Activated T-helper 2 cell treated with anti-CD3 and anti-CD28 coated beads, Interferon-gamma antibody, Interleukin-2, Interleukin-4, amounts not matched to agents 10 μg/mL and 5 μg/mL and 100 μg/mL, durations not matched to agents 14 hours and 24 hours and 36 hours (primary cell): ENCODE measurements at regions not wholly inside any gene's neighbourhood (a gene's known extent, or its start where the extent isn't known, plus 50 kb on each side); places are given as distances from the start of the nearest gene placed in this dataset.

Experiments
- DNase-seq: peaks from one replicate; pipeline ENCODE4 v3.0.0; 2021; ENCODE audit warnings: low spot score
- H3K27ac Mint-ChIP-seq: one replicate; pipeline ENCODE4 v1.8.0; 2021; ENCODE audit warnings: mixed read lengths
- H3K27me3 Mint-ChIP-seq: one replicate; pipeline ENCODE4 v1.8.0; 2021; ENCODE audit warnings: low read depth, mixed read lengths
- H3K36me3 Mint-ChIP-seq: one replicate; pipeline ENCODE4 v1.8.0; 2021; ENCODE audit warnings: low read depth, mixed read lengths
- H3K4me1 Mint-ChIP-seq: one replicate; pipeline ENCODE4 v1.8.0; 2021; ENCODE audit warnings: low read depth, mixed read lengths
- H3K4me3 Mint-ChIP-seq: one replicate; pipeline ENCODE4 v1.8.0; 2021; ENCODE audit warnings: low read depth, mild to moderate bottlenecking, moderate library complexity, mixed read lengths
- H3K9me3 Mint-ChIP-seq: one replicate; pipeline ENCODE4 v1.8.0; 2021; ENCODE audit warnings: mixed read lengths
- intact Hi-C: fragments of 100-400 bp; cut with micrococcal nuclease; formaldehyde crosslinking; loops from one replicate; pipeline ENCODE4 v1.15.1; 2023

- H3K4me1 Mint-ChIP-seq = no peaks in the 10 kb centered on the region
- intact Hi-C loops = no loop called here
- no peaks in the 10 kb centered on the region for H3K36me3 Mint-ChIP-seq
- no peaks in the 10 kb centered on the region for H3K9me3 Mint-ChIP-seq
- H3K27ac Mint-ChIP-seq = no peak overlapping the region
- H3K27me3 Mint-ChIP-seq = peaks cover 6% of the 10 kb centered on the region
- H3K4me3 Mint-ChIP-seq = no peak overlapping the region
- DNase-seq = no peak
These were observed 202.3 kb upstream of the LMNTD1 start for GRCh38 chr12:25755136-25755970.

GRCh38 chr12:25755971-25756260 lies 202.6 kb upstream of the RASSF8 start:
- Mint-ChIP-seq H3K4me1 (no peaks in the 10 kb centered on the region), H3K27me3 (peaks cover 6% of the 10 kb centered on the region), H3K9me3 (no peaks in the 10 kb centered on the region), H3K4me3 (no peak overlapping the region), H3K27ac (no peak overlapping the region), H3K36me3 (no peaks in the 10 kb centered on the region)
- no peak for DNase-seq
- intact Hi-C loops = no loop called here

GRCh38 chr12:25757037-25757665 lies 201.3 kb upstream of the RASSF8 start:
- Mint-ChIP-seq H3K27me3 (peaks cover 6% of the 10 kb centered on the region), H3K4me3 (no peak overlapping the region), H3K9me3 (no peaks in the 10 kb centered on the region)

GRCh38 chr12:25759752-25760151 lies 198.7 kb upstream of the RASSF8 start:
- Mint-ChIP-seq H3K9me3 (no peaks in the 10 kb centered on the region), H3K36me3 (no peaks in the 10 kb centered on the region), H3K4me3 (no peak overlapping the region), H3K4me1 (no peaks in the 10 kb centered on the region), H3K27ac (no peak overlapping the region), H3K27me3 (peaks cover 12% of the 10 kb centered on the region)
- intact Hi-C loops = no loop called here
- DNase-seq = no peak

More at GRCh38 chr12:25757037-25757665, 201.3 kb upstream of the RASSF8 start:
- intact Hi-C loops = no loop called here
- H3K27ac Mint-ChIP-seq = no peak overlapping the region
- no peaks in the 10 kb centered on the region for H3K4me1 Mint-ChIP-seq
- no peaks in the 10 kb centered on the region for H3K36me3 Mint-ChIP-seq
- no peak for DNase-seq

DNA sequence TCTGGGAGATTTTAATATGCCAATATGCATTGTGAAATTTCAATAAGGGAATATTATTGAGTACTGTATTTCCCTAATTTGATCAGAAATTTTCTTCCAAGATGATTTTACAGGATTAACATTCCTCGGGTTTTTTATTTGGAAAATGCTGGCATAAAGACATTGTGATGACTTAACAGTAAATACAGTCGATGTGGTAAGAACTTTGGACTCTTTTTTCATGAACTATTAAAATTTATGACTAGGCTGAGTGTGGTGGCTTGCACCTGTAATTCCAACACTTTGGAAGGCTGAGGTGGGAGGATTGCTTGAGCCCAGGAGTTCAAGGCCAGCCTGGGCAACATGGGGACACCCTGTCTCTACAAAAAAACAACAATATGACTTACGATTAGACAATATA lies 197.1 kb upstream of the RASSF8 start:
- Mint-ChIP-seq H3K27me3 (peaks cover 16% of the 10 kb centered on the region), H3K27ac (no peak overlapping the region), H3K4me1 (no peaks in the 10 kb centered on the region), H3K4me3 (no peak overlapping the region), H3K9me3 (no peaks in the 10 kb centered on the region), H3K36me3 (no peaks in the 10 kb centered on the region)
- no peak for DNase-seq
- intact Hi-C loops = no loop called here

GRCh38 chr12:25764409-25764808 lies 194.1 kb upstream of the RASSF8 start:
- intact Hi-C loops = no loop called here
- H3K36me3 Mint-ChIP-seq = no peaks in the 10 kb centered on the region
- no peaks in the 10 kb centered on the region for H3K9me3 Mint-ChIP-seq
- no peak for DNase-seq
- peaks cover 19% of the 10 kb centered on the region for H3K27me3 Mint-ChIP-seq
- no peak overlapping the region for H3K27ac Mint-ChIP-seq
- H3K4me3 Mint-ChIP-seq = no peak overlapping the region
- H3K4me1 Mint-ChIP-seq = peaks cover under 1% of the 10 kb centered on the region

DNA sequence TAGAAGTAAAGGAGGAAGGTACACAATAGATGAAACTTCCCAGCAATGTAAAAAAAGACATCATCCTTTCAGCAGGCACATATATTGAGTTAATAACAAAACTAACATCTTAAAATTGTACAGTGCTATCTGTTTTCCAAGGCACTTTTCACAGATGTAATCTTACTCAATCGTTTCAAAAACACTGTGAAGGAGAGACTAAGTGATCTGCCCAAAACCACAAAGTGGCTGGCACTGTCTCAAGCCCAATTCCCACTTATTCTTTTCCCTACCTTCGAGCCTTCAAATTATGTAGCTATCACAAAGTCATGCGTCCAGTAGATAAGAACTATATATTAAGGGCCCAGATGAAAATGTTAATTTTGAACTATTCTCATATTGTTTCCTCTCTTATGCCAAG lies 193.6 kb upstream of the RASSF8 start:
- H3K27ac Mint-ChIP-seq = no peak overlapping the region
- no peaks in the 10 kb centered on the region for H3K9me3 Mint-ChIP-seq
- H3K4me3 Mint-ChIP-seq = no peak overlapping the region
- intact Hi-C loops = no loop called here
- no peaks in the 10 kb centered on the region for H3K36me3 Mint-ChIP-seq
- no peak for DNase-seq
- peaks cover 3% of the 10 kb centered on the region for H3K4me1 Mint-ChIP-seq
- peaks cover 15% of the 10 kb centered on the region for H3K27me3 Mint-ChIP-seq

- no peaks in the 10 kb centered on the region for H3K36me3 Mint-ChIP-seq
- no peak for DNase-seq
- no peak overlapping the region for H3K27ac Mint-ChIP-seq
- intact Hi-C loops = no loop called here
- no peaks in the 10 kb centered on the region for H3K9me3 Mint-ChIP-seq
- H3K4me1 Mint-ChIP-seq = peaks cover 3% of the 10 kb centered on the region
- H3K4me3 Mint-ChIP-seq = no peak overlapping the region
- peaks cover 12% of the 10 kb centered on the region for H3K27me3 Mint-ChIP-seq
These were observed 190.9 kb upstream of the RASSF8 start for GRCh38 chr12:25767606-25768005.

- DNase-seq = no peak
- H3K4me3 Mint-ChIP-seq = no peak overlapping the region
- H3K4me1 Mint-ChIP-seq = peaks cover 3% of the 10 kb centered on the region
- no peaks in the 10 kb centered on the region for H3K9me3 Mint-ChIP-seq
- no peaks in the 10 kb centered on the region for H3K36me3 Mint-ChIP-seq
- peaks cover 12% of the 10 kb centered on the region for H3K27me3 Mint-ChIP-seq
- intact Hi-C loops = no loop called here
- H3K27ac Mint-ChIP-seq = no peak overlapping the region
These were observed 190.3 kb upstream of the RASSF8 start for GRCh38 chr12:25768151-25768550.

GRCh38 chr12:25769082-25769945 lies 189.2 kb upstream of the RASSF8 start:
- DNase-seq = no peak
- no peaks in the 10 kb centered on the region for H3K36me3 Mint-ChIP-seq
- peaks cover 9% of the 10 kb centered on the region for H3K27me3 Mint-ChIP-seq
- intact Hi-C loops = no loop called here
- H3K27ac Mint-ChIP-seq = no peak overlapping the region
- H3K9me3 Mint-ChIP-seq = no peaks in the 10 kb centered on the region
- H3K4me3 Mint-ChIP-seq = no peak overlapping the region
- H3K4me1 Mint-ChIP-seq = peaks cover 3% of the 10 kb centered on the region

GRCh38 chr12:25771041-25771440 lies 187.4 kb upstream of the RASSF8 start:
- intact Hi-C loops = loop anchor here (10.0 kb wide), 1 partner anchor 336 kb away; no protein-coding TSS in a partner anchor
- peaks cover 3% of the 10 kb centered on the region for H3K4me1 Mint-ChIP-seq
- no peak overlapping the region for H3K4me3 Mint-ChIP-seq
- H3K36me3 Mint-ChIP-seq = no peaks in the 10 kb centered on the region
- peaks cover 5% of the 10 kb centered on the region for H3K27me3 Mint-ChIP-seq
- no peak for DNase-seq
- no peaks in the 10 kb centered on the region for H3K9me3 Mint-ChIP-seq
- no peak overlapping the region for H3K27ac Mint-ChIP-seq

- Mint-ChIP-seq H3K36me3 (no peaks in the 10 kb centered on the region), H3K9me3 (no peaks in the 10 kb centered on the region), H3K4me1 (peaks cover 3% of the 10 kb centered on the region), H3K27me3 (peaks cover 5% of the 10 kb centered on the region), H3K27ac (no peak overlapping the region), H3K4me3 (no peak overlapping the region)
- no peak for DNase-seq
- intact Hi-C loops = loop anchor here (10.0 kb wide), 1 partner anchor 337 kb away; no protein-coding TSS in a partner anchor
These were observed 187.0 kb upstream of the RASSF8 start for GRCh38 chr12:25771476-25771875.

- no peaks in the 10 kb centered on the region for H3K4me1 Mint-ChIP-seq
- no peak for DNase-seq
- H3K27me3 Mint-ChIP-seq = peaks cover 4% of the 10 kb centered on the region
- H3K9me3 Mint-ChIP-seq = no peaks in the 10 kb centered on the region
- H3K36me3 Mint-ChIP-seq = no peaks in the 10 kb centered on the region
- intact Hi-C loops = loop anchor here (10.0 kb wide), 1 partner anchor 341 kb away; no protein-coding TSS in a partner anchor
- no peak overlapping the region for H3K4me3 Mint-ChIP-seq
- no peak overlapping the region for H3K27ac Mint-ChIP-seq
These were observed 182.5 kb upstream of the RASSF8 start for GRCh38 chr12:25775968-25776367.
